IMR-90 (cell line): ENCODE measurements at regions not wholly inside any gene's neighbourhood (a gene's known extent, or its start where the extent isn't known, plus 50 kb on each side); places are given as distances from the start of the nearest gene placed in this dataset.

Experiments used
- ATAC-seq: fragments of 200-7000 bp; cut with Tn5 transposase; 2 replicates; pipeline ENCODE4 v1.9.1; 2020; ENCODE audit warnings: low read depth, mild to moderate bottlenecking, moderate library complexity
- BruUV-seq: library from RNA; stranded (reverse); fragments of 400-500 nt; replicated peaks from 2 replicates; lab custom pipeline; 2021; lab: Mats Ljungman, UMichigan
- CTCF ChIA-PET: fragments of 300-600 bp; formaldehyde crosslinking; extraction: SDS; loops from one replicate; lab custom pipeline; 2021; ENCODE audit warnings: antibody characterized with exemption; lab: Yijun Ruan, JAX
- POLR2A ChIA-PET: fragments of 300-600 bp; sonication (Branson Sonifier 250); formaldehyde crosslinking; loops from one replicate; lab custom pipeline; 2022; ENCODE audit warnings: antibody characterized with exemption; ENCODE audit not compliant: unreplicated experiment; lab: Charles Lee
- DNase-seq: peaks from one replicate; pipeline ENCODE4 v3.0.0; 2013
- H2AFZ ChIP-seq: replicated peaks from 2 replicates; pipeline ENCODE3; 2013; ENCODE audit warnings: low read length, mild to moderate bottlenecking; ENCODE audit not compliant: poor library complexity
- H2AK5ac ChIP-seq: 2 replicates; pipeline ENCODE4 v1.6.1; 2013; ENCODE audit warnings: low read depth, low read length, inconsistent platforms
- H2AK9ac ChIP-seq: replicated peaks from 2 replicates; pipeline ENCODE3; 2013; ENCODE audit warnings: mild to moderate bottlenecking, low read depth, low read length, moderate library complexity; ENCODE audit not compliant: poor library complexity
- H2BK120ac ChIP-seq: 2 replicates; pipeline ENCODE4 v1.6.1; 2013; ENCODE audit warnings: low read depth, low read length, inconsistent platforms
- H2BK15ac ChIP-seq: 3 replicates; pipeline ENCODE4 v1.6.1; 2013; ENCODE audit warnings: low read depth, low read length, inconsistent platforms
- H2BK20ac ChIP-seq: 2 replicates; pipeline ENCODE4 v1.6.1; 2013; ENCODE audit warnings: low read depth, mild to moderate bottlenecking, inconsistent platforms, low read length, moderate library complexity
- H2BK5ac ChIP-seq: 2 replicates; pipeline ENCODE4 v1.6.1; 2013; ENCODE audit warnings: mild to moderate bottlenecking, low read depth, low read length, inconsistent platforms; ENCODE audit not compliant: poor library complexity, severe bottlenecking
- H3K14ac ChIP-seq: replicated peaks from 2 replicates; pipeline ENCODE4 v1.6.1; 2013; ENCODE audit warnings: low read depth, low read length, inconsistent platforms
- H3K18ac ChIP-seq: 2 replicates; pipeline ENCODE4 v1.6.1; 2013; ENCODE audit warnings: low read depth, low read length, control low read depth
- H3K23ac ChIP-seq: 2 replicates; pipeline ENCODE4 v1.6.1; 2013; ENCODE audit warnings: low read depth, low read length, inconsistent platforms
- H3K27ac ChIP-seq: 2 replicates; pipeline ENCODE4 v1.5.1; 2013; ENCODE audit warnings: mild to moderate bottlenecking, control low read depth, low read length; ENCODE audit not compliant: insufficient read depth
- H3K27me3 ChIP-seq: 2 replicates; pipeline ENCODE4 v1.6.1; 2013; ENCODE audit warnings: low read length; ENCODE audit not compliant: control insufficient read depth, insufficient read depth
- H3K36me3 ChIP-seq: 2 replicates; pipeline ENCODE4 v1.6.1; 2013; ENCODE audit warnings: low read length, mixed read lengths; ENCODE audit not compliant: control insufficient read depth, insufficient read depth
- H3K4ac ChIP-seq: 2 replicates; pipeline ENCODE4 v1.6.1; 2013; ENCODE audit warnings: low read depth, low read length, inconsistent platforms
- H3K4me1 ChIP-seq: 2 replicates; pipeline ENCODE4 v1.6.1; 2013; ENCODE audit warnings: low read length, mixed read lengths; ENCODE audit not compliant: control insufficient read depth, insufficient read depth
- H3K4me2 ChIP-seq: 2 replicates; pipeline ENCODE4 v1.6.1; 2013; ENCODE audit warnings: low read depth, mild to moderate bottlenecking, control low read depth, low read length, moderate library complexity
- H3K4me3 ChIP-seq: 2 replicates; pipeline ENCODE4 v1.5.1; 2013; ENCODE audit warnings: low read depth, mild to moderate bottlenecking, control low read depth, low read length, moderate library complexity; ENCODE audit not compliant: insufficient read depth
- H3K56ac ChIP-seq: 2 replicates; pipeline ENCODE4 v1.6.1; 2013; ENCODE audit warnings: low read length, inconsistent platforms; ENCODE audit not compliant: insufficient read depth; ENCODE audit errors: extremely low read depth
- H3K79me1 ChIP-seq, 2 experiments: 2 replicates each; pipeline ENCODE4 v1.6.1; 2013; ENCODE audit warnings: low read length in 2 of 2, inconsistent platforms in 1 of 2, low read depth in 1 of 2
- H3K9ac ChIP-seq: 2 replicates; pipeline ENCODE4 v1.6.1; 2013; ENCODE audit warnings: low read depth, low read length, control low read depth
- H3K9me1 ChIP-seq: 2 replicates; pipeline ENCODE4 v1.6.1; 2013; ENCODE audit warnings: low read length, inconsistent platforms; ENCODE audit not compliant: insufficient read depth
- H3K9me3 ChIP-seq: 2 replicates; pipeline ENCODE4 v1.6.1; 2013; ENCODE audit warnings: low read length; ENCODE audit not compliant: control insufficient read depth, insufficient read depth
- H4K20me1 ChIP-seq: 2 replicates; pipeline ENCODE4 v1.6.1; 2013; ENCODE audit warnings: low read length, inconsistent platforms; ENCODE audit not compliant: insufficient read depth
- H4K5ac ChIP-seq: 2 replicates; pipeline ENCODE4 v1.6.1; 2013; ENCODE audit warnings: mild to moderate bottlenecking, low read depth, low read length, control low read depth
- H4K8ac ChIP-seq, 2 experiments: 2 replicates each; pipeline ENCODE4 v1.6.1; 2013; ENCODE audit warnings: low read depth in 2 of 2, low read length in 2 of 2, control low read depth in 1 of 2, inconsistent platforms in 1 of 2
- H4K91ac ChIP-seq: 2 replicates; pipeline ENCODE4 v1.6.1; 2013; ENCODE audit warnings: low read depth, low read length, inconsistent platforms; ENCODE audit not compliant: insufficient read depth
- BHLHE40 ChIP-seq: fragments of 150-350 bp; IDR thresholded peaks from 2 replicates; pipeline ENCODE4 v1.6.1; 2016; ENCODE audit warnings: mild to moderate bottlenecking, low read depth, low read length
- CEBPB ChIP-seq: IDR thresholded peaks from 2 replicates; pipeline ENCODE4 v1.6.1; 2012; ENCODE audit warnings: low read depth, low read length, improper control_type of control experiment
- CHD1 ChIP-seq: IDR thresholded peaks from 2 replicates; pipeline ENCODE4 v1.6.1; 2012; ENCODE audit warnings: low read depth, low read length, improper control_type of control experiment
- FOS ChIP-seq: fragments of 150-350 bp; IDR thresholded peaks from 2 replicates; pipeline ENCODE4 v1.6.1; 2016; ENCODE audit warnings: low read depth, low read length
- MAFK ChIP-seq: IDR thresholded peaks from 2 replicates; pipeline ENCODE4 v1.6.1; 2012; ENCODE audit warnings: low read depth, low read length, improper control_type of control experiment
- MAZ ChIP-seq: IDR thresholded peaks from 2 replicates; pipeline ENCODE4 v1.6.1; 2012; ENCODE audit warnings: low read depth, mild to moderate bottlenecking, low read length, improper control_type of control experiment, moderate library complexity, borderline replicate concordance
- MXI1 ChIP-seq: IDR thresholded peaks from 2 replicates; pipeline ENCODE4 v1.6.1; 2012; ENCODE audit warnings: low read depth, mild to moderate bottlenecking, low read length, moderate library complexity, borderline replicate concordance
- NFE2L2 ChIP-seq: fragments of 150-350 bp; IDR thresholded peaks from 2 replicates; pipeline ENCODE4 v1.6.1; 2016; ENCODE audit warnings: low read depth, mild to moderate bottlenecking, low read length
- POLR2A ChIP-seq: IDR thresholded peaks from 2 replicates; pipeline ENCODE4 v1.6.1; 2012; ENCODE audit warnings: mild to moderate bottlenecking, low read depth, low read length
- RCOR1 ChIP-seq: IDR thresholded peaks from 2 replicates; pipeline ENCODE4 v1.6.1; 2012; ENCODE audit warnings: mild to moderate bottlenecking, low read length, improper control_type of control experiment; ENCODE audit not compliant: insufficient replicate concordance
- WGBS, 2 experiments: methylation state at CpG; one replicate each; pipeline versions ENCODE4 v1.1.5 to v1.1.7; 2013; ENCODE audit warnings: missing lambda C conversion rate in 2 of 2; ENCODE audit not compliant: insufficient read length in 1 of 2; ENCODE audit errors: extremely low coverage in 2 of 2; 5-methylcytosine and 5-hydroxymethylcytosine counted together
- dilution Hi-C: fragments of 300-500 bp; cut with HindIII; formaldehyde crosslinking; loops from one replicate; pipeline ENCODE4 v1.14.3; 2018; ENCODE audit warnings: low sequenced_read_pairs; ENCODE audit not compliant: unreplicated experiment
- in situ Hi-C: fragments of 300-500 bp; cut with MboI; formaldehyde crosslinking; loops from 3 replicates; pipeline ENCODE4 v1.14.3; 2019; ENCODE audit warnings: low sequenced_read_pairs, inconsistent platforms, mixed read lengths
- intact Hi-C: fragments of 100-400 bp; cut with micrococcal nuclease; formaldehyde crosslinking; loops from 2 replicates; pipeline ENCODE4 v1.10.0; 2022

GRCh38 chr2:15768615-15769014 lies 171.7 kb upstream of the MYCN start:
- Histone ChIP-seq H4K5ac (no peak overlapping the region), H3K9ac (no peak overlapping the region), H3K56ac (no peak overlapping the region), H3K4me2 (no peak overlapping the region), H3K36me3 (no peaks in the 10 kb centered on the region), H3K23ac (no peak overlapping the region), H3K9me3 (peaks cover 30% of the 10 kb centered on the region), H3K27ac (no peak overlapping the region), H2BK120ac (no peak overlapping the region), H3K4me3 (no peak overlapping the region), H3K4me1 (no peaks in the 10 kb centered on the region), H2AFZ (no peak overlapping the region), H2AK5ac (no peak overlapping the region), H4K20me1 (no peaks in the 10 kb centered on the region), H4K8ac (no peak overlapping the region), H3K79me1 (no peaks in the 10 kb centered on the region), H2AK9ac (no peak overlapping the region), H4K91ac (no peak overlapping the region), H3K18ac (no peak overlapping the region), H3K27me3 (no peaks in the 10 kb centered on the region), H3K9me1 (no peaks in the 10 kb centered on the region), H3K14ac (no peak overlapping the region), H2BK15ac (no peak overlapping the region), H2BK20ac (no peak overlapping the region), H3K4ac (no peak overlapping the region), H2BK5ac (no peak overlapping the region)
- 33% methylated on average over 4 of the region's 10 CpGs; no CpG with 5 or more reads in 1 of the 2 experiments for WGBS, 2 experiments
- in situ Hi-C loops: no loop called here
- TF ChIP-seq CEBPB (no peak), NFE2L2 (no peak), FOS (no peak), MXI1 (no peak), CHD1 (no peak), MAFK (no peak), RCOR1 (no peak), POLR2A (no peak), MAZ (no peak), BHLHE40 (no peak)
- POLR2A ChIA-PET: no interaction called here
- dilution Hi-C loops: no loop called here
- ATAC-seq (no peak), DNase-seq (no peak)
- BruUV-seq: no TSS peak
- CTCF ChIA-PET: no interaction called here
- intact Hi-C loops: no loop called here
